NCI-H2196 treated with DMSO at 0.1 percent for 48 hours (cell line): ENCODE measurements at regions not wholly inside any gene's neighbourhood (a gene's known extent, or its start where the extent isn't known, plus 50 kb on each side); places are given as distances from the start of the nearest gene placed in this dataset.

ENCODE experiments used
- DNase-seq: peaks from one replicate; lab custom pipeline; 2025; ENCODE audit not compliant: unreplicated experiment; lab: John Stamatoyannopoulos, UW

DNA sequence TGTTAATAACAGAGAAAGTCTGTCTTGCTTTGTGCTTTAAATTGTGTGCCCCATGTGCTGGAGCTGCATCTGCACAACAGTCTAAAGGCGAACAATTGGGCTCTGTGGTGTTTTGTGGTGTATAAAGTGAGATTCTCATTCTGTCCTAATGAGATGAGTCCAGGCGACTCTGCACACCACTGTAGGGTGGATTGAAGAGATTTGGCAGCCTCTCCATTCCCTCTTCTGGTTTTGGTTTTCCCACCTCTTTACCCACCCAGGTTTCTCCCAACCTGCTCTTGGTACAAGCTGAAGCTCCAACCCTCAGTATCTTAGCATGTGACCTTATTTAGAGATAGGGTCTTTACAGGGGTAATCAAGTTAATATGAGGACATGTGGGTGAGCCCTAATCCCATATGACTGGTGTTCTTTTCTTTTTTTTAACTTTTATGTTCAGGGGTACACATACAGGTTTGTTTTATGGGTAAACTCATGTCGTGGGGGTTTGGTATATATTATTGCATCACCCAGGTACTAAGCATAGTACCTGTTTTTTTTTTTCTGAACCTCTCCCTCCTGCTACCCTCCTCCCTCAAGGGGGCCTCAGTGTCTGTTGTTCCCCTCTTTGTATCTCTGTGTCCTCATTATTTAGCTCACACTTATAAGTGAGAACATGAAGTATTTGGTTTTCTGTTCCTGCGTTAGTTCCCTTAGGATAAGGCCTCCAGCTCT, 217.6 kb upstream of the DTNBP1 start:
- no peak for DNase-seq

DNA sequence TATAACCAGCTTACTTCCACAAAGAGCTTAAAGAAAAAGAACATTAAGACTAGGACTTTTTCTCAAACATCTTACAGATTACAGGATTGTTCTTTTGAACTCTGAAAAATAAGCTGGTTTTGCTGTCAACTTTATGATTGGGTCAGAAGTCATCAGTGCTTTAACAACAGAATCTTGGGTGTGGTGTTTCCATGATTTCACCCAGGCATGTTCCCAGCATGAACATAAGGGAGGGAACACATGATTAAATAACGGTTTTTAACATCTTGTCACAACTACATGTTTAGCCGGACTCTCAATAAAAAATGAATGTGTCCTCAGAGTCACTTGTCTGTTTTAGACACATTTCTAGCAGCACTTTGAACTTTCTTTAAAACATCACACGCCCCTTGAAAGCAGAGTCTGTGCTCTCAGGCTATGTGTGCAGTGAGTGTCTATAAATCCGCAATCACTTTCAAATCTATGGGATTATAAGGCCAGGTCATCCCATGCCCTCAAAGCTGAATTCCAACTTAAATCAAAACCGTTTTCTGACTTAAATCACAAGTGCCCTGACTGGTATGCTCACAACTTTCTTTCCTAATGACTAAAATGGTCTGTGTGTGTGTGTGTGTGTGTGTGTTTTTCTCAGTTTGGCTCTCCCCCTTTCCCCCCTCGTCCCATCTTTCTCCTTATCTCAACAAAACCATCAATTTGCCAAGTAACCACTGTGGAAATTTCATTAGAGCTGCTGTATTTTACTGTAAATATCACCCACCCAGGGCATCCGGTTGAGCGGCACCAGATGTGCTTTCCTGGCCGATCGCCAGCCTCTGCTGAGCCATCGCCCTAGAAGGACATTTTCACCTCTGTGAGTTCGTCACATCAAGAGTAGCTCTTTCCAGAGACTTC, 216.8 kb upstream of the DTNBP1 start:
- no peak for DNase-seq

DNA sequence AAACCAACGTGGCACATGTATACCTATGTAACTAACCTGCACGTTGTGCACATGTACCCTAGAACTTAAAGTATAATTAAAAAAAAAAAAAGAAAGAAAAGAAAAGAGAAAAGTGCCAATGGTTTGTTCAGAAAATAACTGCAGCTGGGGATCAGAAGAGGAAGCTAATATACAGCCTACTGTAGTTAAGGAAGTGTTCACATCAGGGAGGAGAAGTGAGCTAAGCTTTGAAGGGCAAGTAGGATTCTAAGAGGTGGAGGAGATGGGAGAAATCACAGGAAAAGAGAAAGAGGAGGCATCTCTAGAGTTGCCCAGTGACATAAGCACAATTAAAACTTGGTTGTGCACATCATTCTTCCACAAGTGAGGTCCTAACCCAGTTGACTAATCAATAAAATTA, 214.4 kb upstream of the DTNBP1 start:
- no peak for DNase-seq

DNA sequence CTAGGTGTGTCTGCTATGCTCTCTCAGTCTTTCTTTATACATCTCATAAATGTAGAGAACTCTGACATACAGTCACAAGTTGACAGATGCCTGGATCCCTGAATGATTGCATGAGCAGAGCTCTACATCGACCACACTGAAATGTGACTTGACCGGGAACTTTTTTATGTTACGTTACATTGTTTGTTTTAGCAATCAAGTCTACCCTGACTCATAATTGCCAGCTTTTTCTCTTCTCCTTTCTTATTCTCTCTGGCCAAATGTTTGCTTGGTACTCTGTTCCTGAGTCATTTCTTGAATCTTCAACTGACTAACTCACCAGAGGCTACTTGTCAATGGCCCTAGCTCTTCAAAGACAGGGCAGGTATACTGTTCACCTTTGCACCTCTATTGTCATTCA, 213.6 kb upstream of the DTNBP1 start:
- no peak for DNase-seq

DNA sequence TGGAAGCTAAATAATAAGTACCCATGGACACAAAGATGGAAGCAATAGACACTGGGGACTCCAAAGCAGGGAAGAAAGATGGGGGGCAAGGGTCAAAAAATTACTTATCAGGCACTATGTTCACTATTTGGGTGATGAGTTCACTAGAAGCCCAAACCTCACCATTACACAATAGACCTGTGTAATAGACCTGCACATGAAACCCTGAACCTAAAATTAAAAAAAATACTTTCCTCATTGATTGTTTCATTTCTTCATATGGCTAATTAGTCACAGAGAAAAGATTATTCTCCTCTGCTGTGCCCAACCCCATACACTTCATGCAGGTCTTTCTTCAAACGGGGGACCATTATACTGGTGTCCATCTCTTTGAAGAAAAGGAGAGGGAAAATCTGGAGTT, 213.0 kb upstream of the DTNBP1 start:
- DNase-seq: no peak

DNA sequence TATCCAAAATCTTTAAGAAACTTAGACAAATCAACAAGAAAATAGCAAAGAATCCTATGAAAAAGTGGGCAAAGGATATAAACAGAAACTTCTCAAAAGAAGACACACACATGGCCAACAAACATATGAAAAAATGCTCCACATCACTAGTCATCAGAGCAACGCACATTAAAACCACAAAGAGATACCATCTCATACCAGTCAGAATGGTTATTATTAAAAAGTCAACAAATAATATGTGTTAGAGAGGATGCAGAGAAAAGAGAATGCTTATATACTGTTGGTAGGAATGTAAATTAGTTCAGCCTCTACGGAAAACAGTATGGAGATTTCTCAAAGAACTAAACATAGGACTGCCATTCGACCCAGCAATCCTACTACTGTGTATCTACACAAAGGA, 212.0 kb upstream of the DTNBP1 start:
- no peak for DNase-seq

DNA sequence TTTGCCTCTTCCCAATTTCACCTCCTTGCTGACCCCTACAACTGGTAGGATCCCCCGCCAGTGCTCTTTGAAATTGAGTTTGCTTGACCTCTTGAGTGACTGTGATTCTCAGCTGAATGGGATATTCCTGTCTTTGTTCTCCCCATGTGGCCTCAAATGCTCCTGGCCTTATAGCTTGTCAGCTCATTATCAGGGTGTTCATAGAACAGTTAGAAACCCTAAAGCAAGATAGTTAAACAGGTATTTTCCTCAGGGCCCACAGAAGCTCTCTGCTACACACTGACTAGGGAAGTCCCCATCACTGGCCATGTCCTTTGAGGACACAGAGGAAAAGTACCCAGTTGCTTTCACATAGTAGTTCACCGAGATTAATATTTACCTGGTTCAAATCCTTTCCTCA, 211.5 kb upstream of the DTNBP1 start:
- no peak for DNase-seq

DNA sequence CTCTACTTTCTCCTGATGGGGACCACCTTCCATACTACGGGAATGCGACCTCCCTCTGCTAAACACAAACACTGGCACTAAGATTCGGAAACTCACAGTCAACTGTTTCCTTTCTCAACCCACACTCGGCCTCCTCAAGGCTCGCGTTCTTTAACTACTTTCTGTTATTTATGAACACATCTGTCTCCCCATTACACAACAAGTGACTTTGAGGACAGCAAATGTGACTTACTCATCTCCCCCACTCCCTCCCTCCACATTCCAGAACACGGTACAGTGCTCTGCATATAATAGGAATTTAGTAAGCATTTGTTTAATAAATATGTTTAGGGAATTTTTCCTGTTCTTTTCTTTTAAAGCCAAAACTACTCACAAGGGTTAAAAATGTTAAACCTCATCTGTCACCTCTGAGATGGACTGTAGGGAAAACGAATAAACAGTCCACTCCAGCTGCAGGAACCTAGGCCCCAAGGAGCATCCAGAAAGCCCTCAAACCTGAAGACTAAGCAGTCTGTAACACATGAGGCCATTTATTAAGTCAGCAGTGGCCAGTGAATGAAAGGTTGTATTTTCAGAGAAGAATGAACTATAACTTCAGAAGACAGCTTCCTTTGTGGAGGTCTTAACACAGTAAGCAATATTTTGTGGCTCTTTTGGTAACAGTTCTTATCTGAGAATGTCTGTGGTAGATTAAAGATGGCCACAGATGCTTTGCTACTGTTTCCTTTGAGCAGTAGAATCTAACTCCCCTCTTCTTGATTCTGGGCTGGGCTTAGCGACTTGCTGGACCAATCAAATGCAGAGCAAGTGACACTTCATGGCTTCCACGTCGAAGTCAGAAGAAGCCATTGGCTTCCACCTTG, 209.6 kb upstream of the DTNBP1 start:
- DNase-seq: no peak

DNA sequence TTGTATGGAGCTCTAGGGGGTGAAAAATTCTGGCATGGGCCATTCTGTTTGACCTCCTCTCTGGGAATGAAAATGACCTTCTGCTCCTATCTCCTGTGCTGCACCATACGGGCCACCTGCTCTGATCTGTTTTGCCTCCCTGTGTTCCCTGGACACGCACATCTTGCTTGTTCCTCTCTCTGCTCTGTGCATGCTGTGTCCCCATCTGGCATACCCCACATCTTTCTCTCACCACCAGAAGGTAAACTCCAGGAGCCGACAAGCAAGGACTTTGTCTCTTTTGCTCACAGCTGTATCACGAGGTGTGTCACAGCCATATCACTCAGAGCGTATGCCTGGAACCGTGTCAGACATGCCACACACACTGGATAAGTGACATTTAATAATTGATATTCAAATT, 208.4 kb upstream of the DTNBP1 start:
- DNase-seq: no peak

DNA sequence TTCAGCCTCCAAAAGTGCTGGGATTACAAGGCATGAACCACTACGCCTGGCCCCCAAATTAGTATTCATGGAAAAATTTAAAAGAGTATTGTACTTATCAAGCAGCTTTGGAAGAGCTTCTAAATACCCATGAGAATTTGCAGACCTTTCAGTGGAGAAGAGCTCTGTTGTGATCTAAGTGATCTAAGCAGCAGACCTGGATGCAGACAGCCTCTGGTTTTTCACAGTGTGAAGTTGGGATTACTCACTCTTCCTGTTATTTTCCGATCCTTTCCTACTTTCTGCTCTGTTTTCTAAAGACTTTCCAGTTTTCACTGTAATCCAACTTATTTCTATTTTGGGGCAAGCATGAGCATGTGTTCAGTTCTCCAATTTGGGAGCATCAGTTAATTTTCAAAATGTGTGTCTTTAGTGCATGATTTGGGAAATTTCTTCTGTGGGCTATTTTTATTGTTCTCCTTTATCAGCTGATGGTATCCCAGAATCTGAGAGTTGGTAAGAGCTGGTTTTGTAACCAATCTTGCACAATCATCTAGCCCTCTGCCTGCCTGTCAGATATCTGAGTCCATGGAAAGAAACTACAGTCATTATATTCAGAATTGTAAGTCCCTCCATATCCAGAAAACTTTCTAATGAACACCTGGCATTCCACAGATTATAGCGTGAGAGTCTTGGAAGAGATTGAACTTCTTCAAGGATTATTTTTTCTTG, 207.7 kb upstream of the DTNBP1 start:
- no peak for DNase-seq

DNA sequence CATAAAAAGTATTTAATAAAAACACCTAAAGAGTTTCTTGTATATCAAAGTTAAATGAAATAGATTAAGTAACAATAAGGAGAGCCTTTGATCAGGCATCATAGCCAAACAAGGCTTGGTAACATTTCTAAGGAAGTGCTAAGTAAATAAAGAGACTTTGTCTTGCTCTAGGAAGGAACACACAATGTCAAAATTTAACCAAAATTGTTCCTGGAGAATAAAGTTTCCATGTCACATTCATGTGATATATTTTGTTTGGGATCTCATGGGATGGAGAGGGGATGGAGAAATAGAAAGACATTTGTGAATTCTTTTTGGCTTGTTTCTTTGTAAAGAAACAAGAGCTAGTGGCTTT, 201.9 kb upstream of the DTNBP1 start:
- no peak for DNase-seq

DNA sequence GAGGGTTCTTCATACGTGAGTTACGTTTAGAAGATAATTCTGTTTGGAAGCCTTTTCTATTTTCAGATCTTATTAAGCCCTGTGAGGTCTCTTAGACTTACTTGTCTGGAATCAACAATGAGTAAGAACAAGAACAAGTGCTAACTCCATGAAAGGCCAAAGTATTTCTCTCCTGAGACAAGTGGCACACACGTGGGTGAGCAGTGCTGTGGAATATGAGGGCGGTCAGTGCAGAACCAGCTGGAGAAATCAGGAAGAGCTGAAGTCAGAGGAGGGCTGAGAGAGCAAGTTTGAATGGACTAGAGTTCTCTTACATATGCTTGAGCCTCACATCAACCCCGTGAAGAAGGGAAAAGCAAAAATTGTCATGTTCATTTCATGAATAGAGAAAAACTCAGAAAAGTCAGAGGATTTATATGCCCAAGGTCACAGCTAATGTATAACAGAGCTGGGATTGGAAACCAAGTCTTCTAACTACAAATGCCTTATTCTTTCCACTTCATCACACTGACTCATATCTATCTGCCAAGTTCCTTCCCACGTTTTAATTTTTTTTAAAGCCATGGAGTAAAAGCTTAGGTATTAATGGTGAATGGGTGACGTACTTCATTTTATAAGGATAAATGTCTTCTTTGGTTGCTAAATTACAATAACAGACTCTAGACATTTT, 201.3 kb upstream of the DTNBP1 start:
- no peak for DNase-seq

DNA sequence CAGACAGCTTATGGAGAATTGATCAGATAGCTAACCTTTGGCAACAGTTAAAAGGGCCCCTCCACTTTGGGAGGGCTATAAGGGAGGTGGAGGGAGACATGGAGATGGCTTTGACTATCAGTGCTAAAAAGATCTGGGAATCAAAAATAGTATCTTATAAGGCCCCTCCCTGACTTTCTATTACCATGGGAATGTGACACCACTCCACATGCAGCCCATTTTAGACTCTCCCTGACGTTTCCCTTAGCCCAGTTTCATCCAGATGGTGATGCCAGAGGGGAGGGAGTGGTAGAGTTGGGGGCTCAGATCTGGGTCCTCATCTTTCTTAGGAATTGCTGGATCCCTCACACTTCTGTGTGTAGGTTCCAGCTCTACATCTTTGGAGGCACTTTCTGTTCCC, 200.0 kb upstream of the DTNBP1 start:
- DNase-seq: no peak

DNA sequence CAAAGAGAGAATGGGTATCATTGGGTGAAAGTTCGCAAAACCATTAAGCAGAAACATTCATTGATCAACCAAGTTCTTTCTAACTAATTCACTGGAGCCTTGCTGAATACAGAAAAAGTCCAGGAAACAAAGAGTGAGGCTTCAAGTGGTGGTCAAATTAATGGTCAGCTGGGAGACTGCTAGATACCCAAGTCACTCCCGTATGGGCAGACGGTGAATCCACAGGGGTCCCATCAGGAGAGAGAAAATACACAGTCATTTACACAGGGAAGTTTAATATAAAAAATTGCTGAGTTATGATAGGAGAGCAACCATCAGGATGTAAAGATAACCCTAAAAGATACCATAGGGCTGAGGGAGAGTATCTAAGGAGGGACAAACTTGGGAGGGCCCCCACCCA, 198.7 kb upstream of the DTNBP1 start:
- DNase-seq: no peak

DNA sequence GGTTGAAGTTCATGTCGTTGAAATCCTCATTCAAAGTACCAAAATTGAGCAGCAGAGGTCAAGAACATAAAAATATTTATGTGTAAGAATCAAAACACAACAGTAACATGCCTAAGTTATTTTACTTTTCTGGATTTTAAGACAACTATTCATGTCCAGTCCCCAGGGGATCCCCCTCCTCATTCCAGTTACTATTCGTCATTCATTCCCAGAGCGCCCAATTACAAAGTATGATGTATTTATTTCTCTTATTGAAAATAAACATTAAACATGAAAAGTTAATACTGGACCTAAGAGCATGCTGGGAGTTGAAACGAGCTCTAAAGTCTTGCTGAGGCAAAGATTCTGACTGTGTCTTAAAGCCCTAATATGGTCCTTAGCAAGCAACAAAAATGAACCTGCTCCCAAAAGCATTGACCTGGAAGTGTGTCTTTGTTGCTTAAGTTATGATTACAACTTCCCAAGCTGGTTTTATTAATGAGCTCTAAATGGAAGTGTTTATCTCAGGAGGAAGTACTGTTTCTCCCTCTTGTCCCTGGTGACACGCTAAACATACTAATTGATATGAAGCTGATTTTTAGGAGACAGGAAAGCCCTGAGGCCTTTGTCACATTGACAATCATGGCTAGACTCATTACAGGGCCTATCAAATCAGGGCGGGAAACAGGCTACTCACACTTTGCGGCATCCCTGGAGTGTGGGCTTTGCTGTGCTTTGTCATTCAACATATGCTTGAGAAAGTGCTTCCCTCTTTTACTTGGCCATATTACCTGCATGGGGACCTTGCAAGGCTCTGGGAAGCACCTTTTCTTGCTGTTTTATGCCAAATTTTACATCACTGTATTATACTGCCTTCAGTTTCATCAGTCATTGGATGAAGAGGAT, 192.2 kb upstream of the DTNBP1 start:
- no peak for DNase-seq

DNA sequence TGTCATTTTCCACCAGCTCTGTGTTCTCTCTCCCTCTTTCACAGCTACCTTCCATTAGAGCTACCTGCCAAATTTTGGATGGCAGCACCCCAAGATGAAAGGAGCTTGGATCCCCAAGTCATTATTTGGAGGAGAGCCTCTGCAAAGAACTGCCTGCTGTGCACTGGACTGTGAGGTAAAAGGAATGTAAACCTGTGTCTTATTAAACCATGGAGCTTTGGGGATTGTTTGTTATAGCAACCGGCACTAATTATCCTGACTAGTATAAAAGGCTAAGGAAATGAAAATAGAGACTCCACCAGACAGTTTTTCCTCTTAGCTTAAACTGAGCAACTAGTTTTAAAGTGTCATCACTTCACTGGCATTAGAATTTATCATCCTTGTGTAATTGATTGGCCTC, 191.6 kb upstream of the DTNBP1 start:
- no peak for DNase-seq

DNA sequence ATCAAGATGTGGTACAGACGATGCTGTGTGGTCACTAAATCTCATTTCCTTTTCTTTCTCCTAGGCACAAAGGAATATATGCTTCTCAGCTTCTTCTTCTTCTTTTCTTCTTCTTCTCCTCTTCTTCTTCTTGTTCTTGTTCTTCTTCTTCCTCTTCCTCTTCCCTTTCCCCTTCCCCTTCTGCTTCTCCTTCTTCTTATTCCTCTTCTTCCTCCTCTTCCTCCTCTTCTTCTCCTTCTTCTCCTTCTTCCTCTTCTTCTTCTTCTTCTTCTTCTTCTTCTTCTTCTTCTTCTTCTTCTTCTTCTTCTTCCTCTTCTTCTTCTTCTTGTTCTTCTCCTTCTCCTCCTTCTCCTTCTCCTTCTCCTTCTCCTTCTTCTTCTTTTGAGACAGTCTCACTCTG, 190.4 kb upstream of the DTNBP1 start:
- DNase-seq: no peak

DNA sequence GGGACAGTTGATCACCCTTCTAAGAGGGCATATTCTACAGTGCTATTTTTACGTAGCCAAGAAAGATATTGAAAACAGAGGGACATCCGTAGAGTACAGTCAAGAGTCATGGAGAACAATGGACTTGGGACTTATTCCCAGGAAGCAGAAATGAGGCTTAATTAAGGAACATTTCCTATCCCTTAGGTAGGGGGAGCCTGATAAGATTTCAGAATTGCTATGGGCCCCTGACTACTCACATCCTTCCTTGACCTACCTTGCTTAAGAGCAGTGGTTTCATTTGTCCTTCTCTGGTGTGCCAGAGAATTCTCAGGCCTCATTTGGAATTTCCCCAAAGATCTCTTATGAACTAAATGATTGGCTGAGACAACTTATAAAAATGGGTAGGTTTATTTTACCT, 189.5 kb upstream of the DTNBP1 start:
- DNase-seq: no peak

DNA sequence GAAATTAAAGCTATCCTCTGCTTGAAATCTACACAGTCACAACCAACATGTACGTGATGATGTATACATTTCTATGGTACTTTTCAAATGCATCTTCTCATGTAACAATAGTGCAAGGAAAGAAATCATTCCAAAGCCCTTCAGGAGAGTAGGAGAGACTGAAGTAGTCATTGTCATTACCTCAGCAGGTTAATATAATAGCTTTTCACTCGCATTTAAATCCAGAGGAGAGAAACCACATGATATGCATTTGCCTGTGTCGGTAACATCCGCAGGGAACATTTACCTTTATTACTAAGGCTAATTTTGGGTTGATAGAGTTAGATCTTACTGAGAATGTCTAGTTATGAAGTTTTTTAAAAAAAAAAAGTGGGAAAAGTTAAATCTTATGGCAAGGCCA, 186.6 kb upstream of the DTNBP1 start:
- no peak for DNase-seq

DNA sequence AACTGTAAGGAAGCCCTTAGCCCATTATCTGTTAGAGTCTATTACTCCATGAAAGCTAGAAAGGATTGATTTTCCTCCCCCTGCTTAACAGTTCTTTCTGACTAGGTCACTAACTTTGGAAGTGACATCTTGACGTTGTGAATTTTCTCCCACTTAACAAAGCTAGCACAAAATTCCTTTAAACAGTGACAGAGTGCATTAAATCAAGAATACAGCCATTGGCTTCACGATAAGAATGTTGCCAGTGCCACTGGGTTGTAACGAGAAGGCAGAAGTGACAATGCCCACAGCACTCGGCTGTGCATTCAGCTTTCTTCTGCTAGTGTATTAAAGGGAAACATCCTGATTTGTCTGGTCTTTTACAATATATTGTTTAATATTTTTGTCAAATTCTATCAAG, 182.7 kb upstream of the DTNBP1 start:
- no peak for DNase-seq
